ENCODE measurements at regions not wholly inside any gene's neighbourhood (a gene's known extent, or its start where the extent isn't known, plus 50 kb on each side); places are given as distances from the start of the nearest gene placed in this dataset.

DNA sequence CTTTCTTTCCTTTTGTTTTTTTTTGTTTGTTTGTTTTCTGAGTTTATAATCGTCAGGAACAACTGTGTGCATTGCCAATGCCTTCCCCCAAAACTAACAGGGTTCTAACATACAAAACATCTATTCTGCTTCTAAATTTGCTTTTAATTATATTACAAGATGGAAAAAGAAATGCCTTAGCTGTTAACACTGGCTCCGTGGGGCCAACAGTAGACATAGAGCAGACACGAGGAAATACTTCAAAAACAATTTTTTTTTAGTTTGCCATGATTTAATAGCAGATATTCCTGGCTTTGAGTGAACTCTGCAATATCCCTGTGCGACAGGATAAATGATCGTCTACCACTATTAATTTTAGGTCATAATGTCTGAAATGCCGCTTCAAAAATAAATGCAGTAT is 153.3 kb upstream of the HNRNPA3 start:
- Histone ChIP-seq H3K4me2 (no peak overlapping the region), H3K4me1 (no peaks in the 10 kb centered on the region), H3K4me3 (no peak overlapping the region), H3K27ac (no peak overlapping the region), H3K9me3 (no peaks in the 10 kb centered on the region)
- no peak for ATAC-seq
- POLR2A ChIA-PET: no interaction called here
- FAIRE-seq: no peak
- CTCF ChIA-PET: interaction anchor here (0.7 kb wide), 1 partner anchor 825 kb away, joined by 3 read pairs; no protein-coding TSS in a partner anchor
- 27% methylated on average over 6 of the region's 6 CpGs for WGBS (ENCODE audit: missing lambda C conversion rate)
- no peak for DNase-seq (ENCODE audit: low read depth in 1 of 2, low spot score in 1 of 2)
- TF ChIP-seq CTCF (IDR thresholded peaks at IDR 0.05) (no peak), EHMT2 (IDR thresholded peaks at IDR 0.05; ENCODE audit: low read depth) (no peak), HEYL (CRISPR knock-in tag; IDR thresholded peaks at IDR 0.05) (no peak), CBX2 (IDR thresholded peaks at IDR 0.05; ENCODE audit: borderline replicate concordance, low read depth) (no peak), ZNF302 (CRISPR knock-in tag; IDR thresholded peaks at IDR 0.05) (no peak), EP300 (IDR thresholded peaks at IDR 0.05) (no peak), FOSB (CRISPR knock-in tag; IDR thresholded peaks at IDR 0.05) (no peak), JUN (IDR thresholded peaks at IDR 0.05) (no peak), MAZ (IDR thresholded peaks at IDR 0.05; ENCODE audit: borderline replicate concordance, low read depth, low read length) (no peak), SMC3 (IDR thresholded peaks at IDR 0.05) (no peak), CHD4 (IDR thresholded peaks at IDR 0.05; ENCODE audit: borderline replicate concordance) (no peak), REST (IDR thresholded peaks at IDR 0.05) (no peak), KDM1A (IDR thresholded peaks at IDR 0.05; ENCODE audit: low read depth) (no peak), ZFP36 (IDR thresholded peaks at IDR 0.05; ENCODE audit: borderline replicate concordance, partially characterized antibody) (no peak), FOXS1 (CRISPR knock-in tag; IDR thresholded peaks at IDR 0.05) (no peak), E2F6 (IDR thresholded peaks at IDR 0.05; ENCODE audit: borderline replicate concordance, low read depth) (no peak), ZSCAN20 (CRISPR knock-in tag; IDR thresholded peaks at IDR 0.05) (no peak), ZC3H11A (IDR thresholded peaks at IDR 0.05) (no peak)
- TF ChIP-seq, protein P1, sequence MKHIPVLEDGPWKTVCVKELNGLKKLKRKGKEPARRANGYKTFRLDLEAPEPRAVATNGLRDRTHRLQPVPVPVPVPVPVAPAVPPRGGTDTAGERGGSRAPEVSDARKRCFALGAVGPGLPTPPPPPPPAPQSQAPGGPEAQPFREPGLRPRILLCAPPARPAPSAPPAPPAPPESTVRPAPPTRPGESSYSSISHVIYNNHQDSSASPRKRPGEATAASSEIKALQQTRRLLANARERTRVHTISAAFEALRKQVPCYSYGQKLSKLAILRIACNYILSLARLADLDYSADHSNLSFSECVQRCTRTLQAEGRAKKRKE (CRISPR knock-in tag; IDR thresholded peaks at IDR 0.05; ENCODE audit: low read depth): no peak

GRCh38 chr2:177063331-177063730 is 149.3 kb upstream of the HNRNPA3 start:
- Histone ChIP-seq H3K4me2 (no peak overlapping the region), H3K27ac (no peak overlapping the region), H3K4me1 (no peaks in the 10 kb centered on the region), H3K9me3 (no peaks in the 10 kb centered on the region), H3K4me3 (no peak overlapping the region)
- ATAC-seq (no peak), FAIRE-seq (no peak), DNase-seq (ENCODE audit: low read depth in 1 of 2, low spot score in 1 of 2) (no peak)
- WGBS (ENCODE audit: missing lambda C conversion rate): 8% methylated on average over 1 of the region's 1 CpG
- ChIA-PET CTCF (no interaction called here), POLR2A (no interaction called here)
- TF ChIP-seq, protein P1 (CRISPR knock-in tag; IDR thresholded peaks at IDR 0.05; ENCODE audit: low read depth): no peak
- TF ChIP-seq TFCP2L1 (CRISPR knock-in tag; IDR thresholded peaks at IDR 0.05) (no peak), NR3C1 (IDR thresholded peaks at IDR 0.05) (no peak), PHF8 (IDR thresholded peaks at IDR 0.05; ENCODE audit: borderline replicate concordance, low read depth) (no peak), FOXS1 (CRISPR knock-in tag; IDR thresholded peaks at IDR 0.05) (no peak), EHF (CRISPR knock-in tag; IDR thresholded peaks at IDR 0.05) (no peak), MAFK (IDR thresholded peaks at IDR 0.05; ENCODE audit: partially characterized antibody) (no peak), REST (IDR thresholded peaks at IDR 0.05) (no peak), SREBF2 (IDR thresholded peaks at IDR 0.05) (no peak), NFE2L2 (conservative IDR thresholded peaks at IDR 0.05; ENCODE audit: low read length) (no peak), CEBPB (IDR thresholded peaks at IDR 0.05) (no peak)

All from A549 (cell line).